DOHH2 (cell line): ENCODE measurements at regions not wholly inside any gene's neighbourhood (a gene's known extent, or its start where the extent isn't known, plus 50 kb on each side); places are given as distances from the start of the nearest gene placed in this dataset.
"Not testable (repeated sequence)": the region's sequence is repeated elsewhere in the genome, so short reads cannot be mapped to it uniquely, and the experiment has no call there.

Experiments used
- CTCF ChIP-seq: fragments of 200-600 bp; sonication (generic); IDR thresholded peaks from one replicate; pipeline ENCODE4 v1.5.1; 2014; ENCODE audit warnings: antibody characterized with exemption, mild to moderate bottlenecking, low read depth, low read length; ENCODE audit not compliant: poor library complexity, severe bottlenecking
- EZH2phosphoT487 ChIP-seq: fragments of 200-600 bp; sonication (generic); IDR thresholded peaks from 2 replicates; pipeline ENCODE4 v1.6.1; 2017; ENCODE audit warnings: borderline replicate concordance, mild to moderate bottlenecking, antibody characterized with exemption, low read length, moderate library complexity, mixed read lengths

- not testable (repeated sequence) for TF ChIP-seq CTCF, EZH2phosphoT487
These were observed 325.9 kb downstream of the PPP1R3A start for GRCh38 chr7:113592924-113593323.
